ENCODE measurements at regions not wholly inside any gene's neighbourhood (a gene's known extent, or its start where the extent isn't known, plus 50 kb on each side); places are given as distances from the start of the nearest gene placed in this dataset.

DNA sequence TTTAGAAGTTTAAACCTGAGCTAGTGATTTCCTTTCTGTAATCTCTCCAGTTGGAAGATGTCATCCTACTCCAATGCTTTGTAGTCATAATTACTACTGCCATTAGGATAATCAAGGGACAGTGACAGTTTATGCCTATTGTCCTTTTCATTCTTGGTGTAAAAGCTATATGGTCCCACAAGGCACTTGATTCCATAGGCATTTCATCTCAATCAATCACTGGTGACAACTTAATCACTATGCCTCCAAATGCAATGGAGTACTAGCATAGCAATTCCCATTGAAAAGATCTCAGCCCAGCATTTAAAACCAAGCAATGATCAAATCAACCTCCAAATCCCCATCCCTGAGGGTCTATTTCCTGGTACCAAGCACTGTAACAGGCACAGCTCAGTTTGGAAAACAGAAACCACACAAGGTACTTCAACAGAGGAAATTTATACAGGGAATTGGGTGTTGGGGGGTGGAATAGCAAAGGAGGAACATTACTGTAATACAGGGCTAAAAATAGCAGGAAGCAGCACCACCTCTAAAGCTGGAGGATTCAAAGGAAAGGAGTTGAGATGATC is 51.0 kb downstream of the FHIP2A start:
- intact Hi-C loops (cut with micrococcal nuclease): no loop called here

DNA sequence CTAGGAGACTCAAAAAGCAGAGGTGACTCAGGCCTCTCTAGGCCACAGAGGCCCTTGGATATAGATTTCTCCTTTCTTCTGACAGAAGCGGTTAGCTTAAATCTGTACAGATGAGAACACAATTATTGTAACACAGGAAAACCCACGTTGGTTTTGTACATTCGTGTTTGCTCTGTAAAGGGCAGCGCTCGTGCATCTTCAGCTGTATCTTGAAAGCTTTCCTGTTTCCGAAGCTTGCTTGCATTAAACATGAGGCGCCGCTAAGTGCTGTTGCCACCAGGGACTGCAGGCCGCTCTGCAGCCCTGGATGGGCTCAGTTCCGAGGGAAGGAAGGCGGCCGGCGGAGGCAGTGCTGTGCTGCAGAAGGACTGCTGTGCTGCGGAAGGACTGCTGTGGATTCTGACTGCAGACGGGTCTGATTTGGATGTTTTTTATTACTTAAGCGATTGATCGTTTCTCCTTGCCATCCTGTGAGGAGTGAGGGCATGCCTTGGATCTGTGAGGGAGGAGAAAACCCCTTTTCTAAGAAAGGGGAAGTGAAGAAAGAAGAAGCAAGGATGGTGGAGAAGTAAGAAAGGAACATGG is 53.3 kb downstream of the FHIP2A start:
- intact Hi-C loops (cut with micrococcal nuclease): loop anchor here (5.0 kb wide), 1 partner anchor 62 kb away; the partner anchor contains the start of gene TRUB1

- intact Hi-C loops (cut with micrococcal nuclease): loop anchor here (5.0 kb wide), 1 partner anchor 62 kb away; the partner anchor contains the start of gene TRUB1
Observed at GRCh38 chr10:114875590-114876081, 54.1 kb downstream of the FHIP2A start.

GRCh38 chr10:114876169-114876568 is 54.6 kb downstream of the FHIP2A start:
- intact Hi-C loops (cut with micrococcal nuclease): loop anchor here (5.0 kb wide), 1 partner anchor 61 kb away; the partner anchor contains the start of gene TRUB1

GRCh38 chr10:114876602-114877300 is 55.2 kb downstream of the FHIP2A start:
- intact Hi-C loops (cut with micrococcal nuclease): loop anchor here (1.0 to 5.0 kb wide), 2 partner anchors 61 to 253 kb away; partner anchors contain the start of gene TRUB1

DNA sequence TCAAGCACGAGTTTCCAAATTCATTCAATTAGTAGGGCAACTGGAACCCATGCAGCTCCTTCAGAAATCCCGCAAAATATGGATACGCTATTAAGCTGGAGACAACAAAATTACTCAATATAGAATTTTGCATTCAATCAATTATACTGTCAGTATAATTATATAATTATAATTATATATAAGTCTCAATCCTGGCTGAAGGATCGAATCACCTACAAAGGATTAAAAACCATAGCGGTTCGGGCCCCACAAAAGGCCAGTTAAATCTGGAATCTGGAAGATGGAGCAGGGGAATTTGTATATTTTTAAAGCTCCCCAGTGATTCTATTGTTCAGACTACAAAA is 55.7 kb downstream of the FHIP2A start:
- intact Hi-C loops (cut with micrococcal nuclease): loop anchor here (1.0 to 5.0 kb wide), 2 partner anchors 60 to 252 kb away; partner anchors contain the start of gene TRUB1

GRCh38 chr10:114879093-114879492 is 57.5 kb downstream of the FHIP2A start:
- intact Hi-C loops (cut with micrococcal nuclease): loop anchor here (1.0 to 5.0 kb wide), 4 partner anchors 58 to 575 kb away; partner anchors contain the start of gene TRUB1

DNA sequence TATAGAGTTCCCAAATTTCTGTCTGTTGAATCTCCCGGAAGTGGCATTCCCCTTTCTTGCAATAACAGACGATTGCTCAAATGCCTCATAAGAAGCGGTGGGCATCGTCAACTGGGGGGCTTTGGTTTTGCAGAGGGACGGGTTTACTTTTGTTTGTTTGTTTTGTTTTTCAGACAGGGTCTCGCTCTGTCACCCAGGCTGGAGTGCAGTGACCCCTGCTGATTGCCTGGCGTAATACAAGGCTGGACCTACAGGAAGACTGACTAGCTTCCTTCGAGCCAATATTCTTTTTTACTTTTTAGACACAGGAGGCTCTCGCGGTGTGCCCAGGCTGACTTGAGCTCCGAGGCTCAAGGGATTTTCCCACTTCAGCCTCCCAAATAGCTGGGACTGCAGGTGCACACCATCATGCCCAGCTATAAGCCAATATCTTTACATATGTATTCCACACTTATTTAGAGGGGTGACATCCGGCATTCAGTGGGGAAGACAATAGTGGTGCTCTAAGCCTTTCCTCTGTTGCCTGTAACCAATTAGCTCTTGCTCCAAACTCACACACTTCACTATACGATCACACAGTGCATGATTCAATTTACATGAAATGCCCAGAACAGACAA is 58.1 kb downstream of the FHIP2A start:
- intact Hi-C loops (cut with micrococcal nuclease): loop anchor here (1.0 to 5.0 kb wide), 4 partner anchors 58 to 575 kb away; partner anchors contain the start of gene TRUB1

- intact Hi-C loops (cut with micrococcal nuclease): no loop called here
Observed at GRCh38 chr10:114881417-114881816, 56.6 kb upstream of the TRUB1 start.

DNA sequence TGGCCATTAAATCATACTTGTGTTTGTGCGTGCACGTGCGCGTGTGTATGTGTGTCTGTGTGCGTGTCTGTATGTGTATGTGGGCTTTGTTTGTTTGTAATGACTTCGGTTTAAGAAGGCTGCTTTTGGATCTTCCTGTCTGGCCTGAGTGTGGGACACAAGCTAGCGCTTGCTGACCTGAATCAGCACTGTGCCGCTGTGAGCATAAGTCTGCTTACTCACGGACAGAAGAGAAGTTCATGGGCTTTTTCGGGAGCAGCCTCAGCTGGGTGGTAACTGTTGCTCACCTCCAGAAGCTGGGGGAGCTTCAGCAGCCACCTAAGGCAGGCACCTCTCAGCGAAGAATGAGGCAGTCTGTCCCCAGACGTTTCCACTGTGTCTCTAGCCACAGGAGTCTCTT is 56.1 kb upstream of the TRUB1 start:
- intact Hi-C loops (cut with micrococcal nuclease): no loop called here

DNA sequence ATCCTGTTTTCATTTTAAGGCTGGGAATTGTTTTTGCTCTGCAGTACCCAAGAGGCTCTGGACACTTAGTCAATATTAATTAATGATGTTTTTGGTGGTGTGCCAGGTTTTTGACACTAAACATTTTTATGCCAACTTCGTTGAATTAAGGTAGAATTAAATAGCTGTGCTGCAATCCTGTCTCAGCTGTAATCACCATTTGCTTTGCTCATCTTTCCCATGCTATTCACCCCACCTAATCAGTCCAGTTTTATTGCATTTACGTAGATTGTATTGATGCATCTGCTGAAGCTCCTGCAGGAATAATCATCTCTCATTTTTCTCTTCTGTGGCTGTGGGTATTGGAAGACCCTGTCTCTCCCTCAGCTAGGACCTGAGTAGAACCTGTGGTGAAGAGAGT is 52.6 kb upstream of the TRUB1 start:
- intact Hi-C loops (cut with micrococcal nuclease): no loop called here
